GM12891 (cell line): ENCODE measurements at regions not wholly inside any gene's neighbourhood (a gene's known extent, or its start where the extent isn't known, plus 50 kb on each side); places are given as distances from the start of the nearest gene placed in this dataset.

ENCODE experiments used
- DNase-seq: peaks from one replicate; pipeline ENCODE4 v3.0.0; 2011; ENCODE audit warnings: low spot score; ENCODE audit not compliant: insufficient read length
- FAIRE-seq: peaks from 2 replicates; lab custom pipeline; 2011; peaks lifted over from hg19 to GRCh38; lab: Jason Lieb, UNC
- PAX5 ChIP-seq: IDR thresholded peaks from 2 replicates; pipeline ENCODE4 v1.6.1; 2011; ENCODE audit warnings: low read length, moderate library complexity, mild to moderate bottlenecking; ENCODE audit not compliant: insufficient read depth, severe bottlenecking
- POLR2A ChIP-seq: IDR thresholded peaks from 2 replicates; pipeline ENCODE4 v1.6.1; 2011; ENCODE audit warnings: low read depth, low read length, control low read depth
- POLR2AphosphoS5 ChIP-seq: IDR thresholded peaks from 2 replicates; pipeline ENCODE4 v1.6.1; 2011; ENCODE audit warnings: low read depth, low read length, control low read depth
- POU2F2 ChIP-seq: IDR thresholded peaks from 2 replicates; pipeline ENCODE4 v1.6.1; 2011; ENCODE audit warnings: low read depth, mild to moderate bottlenecking, control low read depth, low read length, moderate library complexity
- SPI1 ChIP-seq: IDR thresholded peaks from 2 replicates; pipeline ENCODE4 v1.6.1; 2011; ENCODE audit warnings: low read depth, low read length, control low read depth
- TAF1 ChIP-seq: IDR thresholded peaks from 2 replicates; pipeline ENCODE4 v1.6.1; 2011; ENCODE audit warnings: low read depth, low read length, control low read depth

DNA sequence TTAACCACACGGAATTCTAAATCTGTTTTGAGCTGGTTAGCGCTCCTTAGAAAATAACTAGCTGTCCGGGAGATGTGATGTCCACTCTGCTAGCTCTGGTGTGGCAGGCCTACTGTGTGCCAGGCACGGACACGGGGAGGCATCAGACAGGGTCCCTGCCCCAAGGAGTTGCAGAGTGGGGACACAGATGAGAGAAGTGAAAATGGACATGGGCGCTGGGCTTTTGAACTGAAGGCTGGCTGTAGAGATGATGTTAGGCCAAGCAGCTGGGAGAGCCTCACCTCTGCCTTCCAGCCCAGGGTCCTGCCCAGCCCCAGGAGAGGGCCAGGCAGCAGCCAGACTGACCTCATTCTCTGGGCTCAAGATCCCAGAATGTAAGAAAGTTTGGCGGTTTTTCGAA, 368.6 kb downstream of the CTTN start:
- FAIRE-seq (no peak), DNase-seq (no peak)
- TF ChIP-seq PAX5 (no peak), POLR2AphosphoS5 (no peak), TAF1 (no peak), SPI1 (no peak)

GRCh38 chr11:70768346-70769095, 370.2 kb downstream of the CTTN start:
- FAIRE-seq (no peak), DNase-seq (no peak)

DNA sequence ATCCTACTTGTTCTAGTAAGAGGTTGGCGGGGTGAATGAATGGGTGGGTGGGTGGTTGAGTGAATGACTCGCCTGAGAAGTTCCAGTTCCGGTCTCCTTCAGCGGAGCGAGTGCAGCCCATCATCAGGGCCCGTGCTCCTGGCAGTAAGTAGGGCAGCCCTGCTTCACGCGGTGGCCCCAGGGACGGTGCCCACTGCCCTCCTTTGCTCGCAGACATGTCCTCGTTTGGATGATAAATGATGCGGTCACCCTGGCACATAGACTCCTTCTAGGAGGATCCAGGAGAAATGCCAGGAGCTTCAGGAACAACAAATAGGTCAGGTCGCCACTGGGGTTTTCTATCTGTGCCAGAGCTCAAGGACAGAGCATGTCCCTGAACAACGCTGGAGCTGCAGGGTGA, 370.8 kb downstream of the CTTN start:
- DNase-seq: no peak
- FAIRE-seq: no peak

More at GRCh38 chr11:70768346-70769095, 370.2 kb downstream of the CTTN start:
- no peak for TF ChIP-seq POLR2AphosphoS5

GRCh38 chr11:70769521-70769920, 371.2 kb downstream of the CTTN start:
- FAIRE-seq (no peak), DNase-seq (no peak)
- TF ChIP-seq PAX5 (no peak), SPI1 (no peak), POU2F2 (no peak), POLR2AphosphoS5 (no peak), TAF1 (no peak), POLR2A (no peak)

More for the DNA sequence above, 370.8 kb downstream of the CTTN start:
- no peak for TF ChIP-seq PAX5
- no peak for TF ChIP-seq POU2F2
- TF ChIP-seq POLR2AphosphoS5: no peak
- TF ChIP-seq POLR2A: no peak
- no peak for TF ChIP-seq SPI1
- no peak for TF ChIP-seq TAF1

DNA sequence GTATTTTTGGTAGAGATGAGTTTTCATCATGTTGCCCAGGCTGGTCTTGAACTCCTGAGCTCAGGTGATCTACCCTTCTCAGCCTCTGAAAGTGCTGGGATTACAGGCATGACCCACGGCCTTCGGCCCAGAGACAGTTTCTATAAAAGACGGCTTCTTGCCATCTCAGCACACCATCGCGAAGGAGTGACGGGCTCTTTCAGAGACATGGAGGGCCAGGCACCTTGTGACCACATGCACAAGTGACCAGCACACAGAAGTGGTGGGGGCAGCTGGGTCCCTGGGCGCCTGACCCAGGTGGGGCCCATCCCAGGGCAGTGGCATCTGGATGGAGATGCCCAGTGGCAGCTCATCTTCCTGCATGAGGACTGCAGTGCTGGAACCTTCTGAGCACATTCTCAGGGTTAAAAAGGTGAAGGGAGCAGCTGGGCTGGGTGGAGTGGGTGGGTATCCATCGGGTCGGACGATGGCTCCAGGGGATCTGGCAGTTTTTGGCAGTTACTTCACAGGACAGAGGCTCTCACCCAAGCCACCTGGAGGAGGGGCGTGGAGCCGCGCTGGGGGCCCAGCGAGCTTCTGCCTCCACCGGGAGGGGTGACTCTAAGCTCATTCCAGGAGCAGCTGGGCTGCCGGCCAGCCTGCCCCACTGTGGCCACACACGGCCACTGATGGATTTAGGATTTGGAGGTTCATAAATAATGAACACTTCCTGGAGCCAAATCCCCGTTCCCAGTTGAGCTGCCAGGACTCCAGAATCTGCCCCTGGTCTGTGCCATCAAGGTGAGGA, 373.0 kb downstream of the CTTN start:
- DNase-seq (no peak), FAIRE-seq (no peak)
- TF ChIP-seq POU2F2: no peak
- no peak for TF ChIP-seq POLR2A
- TF ChIP-seq POLR2AphosphoS5: no peak
- TF ChIP-seq PAX5: no peak
- TF ChIP-seq TAF1: no peak
- no peak for TF ChIP-seq SPI1

- no peak for TF ChIP-seq POLR2A
- FAIRE-seq (no peak), DNase-seq (no peak)
Measured at GRCh38 chr11:70772950-70773349, 374.6 kb downstream of the CTTN start.

DNA sequence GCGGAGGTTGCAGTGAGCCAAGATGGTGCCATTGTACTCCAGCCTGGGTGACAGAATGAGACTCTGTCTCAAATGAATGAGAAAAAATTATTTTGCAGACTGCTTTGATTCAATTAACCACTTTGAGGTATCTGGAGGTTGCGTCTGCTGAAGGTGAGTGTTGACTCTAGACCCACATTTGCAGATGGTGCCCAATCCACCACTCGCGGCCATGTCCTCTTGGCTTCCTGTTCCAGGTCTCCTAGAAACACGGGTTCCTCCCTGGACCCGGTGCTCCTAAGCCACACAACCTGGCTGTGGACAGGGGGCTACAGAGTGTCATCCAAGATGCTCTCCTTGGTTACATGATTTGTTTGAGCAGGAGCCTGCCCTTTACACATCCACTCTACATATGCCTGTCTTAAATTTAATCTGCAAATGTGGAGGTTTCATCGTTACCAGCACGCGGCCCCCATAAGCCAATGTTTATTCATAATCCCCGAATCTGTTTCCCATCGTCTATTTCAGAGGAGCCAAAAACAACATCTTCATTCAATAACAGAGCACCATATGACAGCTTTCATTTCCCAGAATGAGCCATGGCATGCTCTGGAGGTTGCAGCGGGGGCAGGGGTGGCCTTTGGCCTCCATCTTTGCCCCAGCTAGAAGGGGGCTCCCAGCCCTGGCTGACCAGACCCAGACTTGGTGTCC, 377.2 kb downstream of the CTTN start:
- TF ChIP-seq SPI1: no peak
- TF ChIP-seq TAF1: no peak
- no peak for TF ChIP-seq POU2F2
- no peak for TF ChIP-seq POLR2A
- TF ChIP-seq POLR2AphosphoS5: no peak
- no peak for TF ChIP-seq PAX5
- FAIRE-seq (no peak), DNase-seq (no peak)

GRCh38 chr11:70776914-70777532, 378.7 kb downstream of the CTTN start:
- DNase-seq: no peak
- TF ChIP-seq POLR2A (no peak), TAF1 (no peak), POU2F2 (no peak), SPI1 (no peak), PAX5 (no peak), POLR2AphosphoS5 (no peak)
- no peak for FAIRE-seq

DNA sequence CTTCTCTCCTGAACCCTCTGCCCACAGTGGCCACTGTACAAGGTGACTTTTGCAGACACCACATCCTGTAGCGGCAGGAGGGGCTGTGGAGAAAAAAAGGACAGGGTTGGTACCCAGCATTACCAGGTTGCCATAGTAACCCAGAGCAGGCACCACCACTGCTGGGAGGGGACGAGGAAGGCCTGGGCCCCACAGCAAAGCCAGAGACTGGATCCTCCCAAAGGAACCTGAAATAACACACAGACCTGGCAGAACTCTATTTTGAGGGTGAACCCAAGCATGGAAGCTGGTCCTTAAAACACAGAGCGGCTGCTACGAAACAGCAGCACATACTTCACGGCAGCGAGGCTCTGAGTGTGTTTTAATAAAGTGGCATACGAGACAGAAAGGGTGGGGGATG, 380.6 kb downstream of the CTTN start:
- no peak for DNase-seq
- TF ChIP-seq POLR2A: no peak
- TF ChIP-seq POLR2AphosphoS5: no peak
- no peak for TF ChIP-seq SPI1
- TF ChIP-seq PAX5: no peak
- TF ChIP-seq POU2F2: no peak
- no peak for TF ChIP-seq TAF1
- no peak for FAIRE-seq

DNA sequence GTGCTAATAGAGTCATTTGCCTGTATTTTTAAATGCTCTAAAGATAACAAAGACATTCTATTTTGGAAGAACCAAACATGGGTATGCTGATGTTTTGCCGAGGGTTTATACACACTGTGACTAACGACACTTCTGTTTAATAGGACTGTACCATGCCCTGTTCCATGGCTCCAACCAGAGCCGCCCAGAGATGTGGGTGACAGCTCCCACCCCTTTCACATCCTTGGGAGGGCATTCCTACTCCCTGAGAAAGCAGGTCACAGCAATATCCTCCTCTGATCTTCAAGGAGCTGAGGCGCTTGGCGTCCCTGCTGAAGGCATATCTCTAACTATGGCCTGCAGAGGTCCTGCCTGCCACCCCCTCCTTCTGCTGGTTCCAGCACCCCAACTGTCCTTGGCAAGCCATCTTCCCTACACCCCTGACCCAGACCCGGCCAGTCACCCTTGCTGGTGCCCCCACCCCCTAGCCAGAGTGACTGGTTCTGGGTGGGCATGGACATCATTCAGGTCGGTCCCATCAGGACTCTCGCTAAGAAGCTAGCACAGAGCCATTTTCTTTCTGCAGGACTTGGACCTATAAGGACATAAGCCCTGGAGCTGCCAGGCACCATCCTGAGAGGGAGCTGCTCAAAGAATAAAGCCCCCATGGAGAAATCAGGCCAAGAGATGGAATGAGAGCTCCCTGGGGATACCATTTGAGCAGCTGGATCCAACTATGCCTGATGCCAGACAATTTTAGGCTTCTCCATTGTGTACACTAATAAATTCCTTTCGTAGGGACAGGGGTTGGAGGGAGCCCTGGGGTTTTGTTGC, 381.3 kb downstream of the CTTN start:
- TF ChIP-seq POLR2AphosphoS5: no peak
- no peak for FAIRE-seq
- DNase-seq: no peak
